Ovary (tissue), 7 donors: ENCODE measurements at regions not wholly inside any gene's neighbourhood (a gene's known extent, or its start where the extent isn't known, plus 50 kb on each side); places are given as distances from the start of the nearest gene placed in this dataset.

ENCODE experiments used
- DNase-seq, 5 donors: peaks; one replicate each; pipeline ENCODE4 v3.0.0-alpha.2; 2019 to 2020
- H3K27ac ChIP-seq, 2 donors: fragments of 200-600 bp; one replicate each; pipeline versions ENCODE4 v1.5.1 to v1.8.0; 2019 to 2022
- H3K27me3 ChIP-seq: fragments of 200-600 bp; one replicate; pipeline ENCODE4 v1.8.0; 2022
- H3K36me3 ChIP-seq: fragments of 200-600 bp; sonication (generic); one replicate; pipeline ENCODE4 v1.5.1; 2019
- H3K4me1 ChIP-seq: one replicate; pipeline ENCODE4 v1.8.1; 2013; ENCODE audit warnings: mild to moderate bottlenecking, moderate library complexity; ENCODE audit not compliant: insufficient read depth
- H3K4me3 ChIP-seq: fragments of 200-600 bp; sonication (generic); one replicate; pipeline ENCODE4 v1.5.1; 2017
- H3K9me3 ChIP-seq, 2 donors: fragments of 200-600 bp in 1 of 2; sonication (generic) in 1 of 2; one replicate each; pipeline versions ENCODE4 v1.5.1 to v1.8.1; 2013 to 2019; ENCODE audit warnings: mild to moderate bottlenecking in 1 of 2, moderate library complexity in 1 of 2
- CTCF ChIP-seq, 3 donors: fragments of 450-650 bp in 2 of 3; fragments of 200-600 bp in 1 of 3; IDR thresholded peaks; one replicate each; pipeline versions ENCODE4 v1.5.1 to v1.8.0; 2016 to 2022; ENCODE audit warnings: antibody characterized with exemption in 3 of 3, mild to moderate bottlenecking in 1 of 3
- EP300 ChIP-seq: sonication (generic); formaldehyde crosslinking; IDR thresholded peaks from one replicate; pipeline ENCODE4 v1.6.1; 2017; ENCODE audit warnings: antibody characterized with exemption
- POLR2A ChIP-seq: fragments of 450-650 bp; IDR thresholded peaks from one replicate; pipeline ENCODE4 v1.6.1; 2017; ENCODE audit warnings: antibody characterized with exemption, mild to moderate bottlenecking, moderate library complexity
- WGBS, 3 donors: extraction: QIAGEN DNeasy Blood & Tissue Kit in 1 of 3; methylation state at CpG; one replicate each; pipeline versions ENCODE4 v1.1.5 to v1.1.7; 2013 to 2017; 5-methylcytosine and 5-hydroxymethylcytosine counted together
- intact Hi-C, 4 donors: fragments of 100-400 bp; cut with DNase I; formaldehyde crosslinking; loops; one replicate each; pipeline versions ENCODE4 v1.11.0 to v1.15.1; 2022 to 2023
- donor health status: DM: no; HTN: no; CAD: no; lungs with moderate emphysema.
- donor health status: DM: no; HTN: no; CAD: no.
- donor health status: Bipolar disorder and iron deficiency.
- donor health status: DM: no; HTN: no; CAD: no.
- donor health status: DM: yes; HTN: yes; CAD: no.

DNA sequence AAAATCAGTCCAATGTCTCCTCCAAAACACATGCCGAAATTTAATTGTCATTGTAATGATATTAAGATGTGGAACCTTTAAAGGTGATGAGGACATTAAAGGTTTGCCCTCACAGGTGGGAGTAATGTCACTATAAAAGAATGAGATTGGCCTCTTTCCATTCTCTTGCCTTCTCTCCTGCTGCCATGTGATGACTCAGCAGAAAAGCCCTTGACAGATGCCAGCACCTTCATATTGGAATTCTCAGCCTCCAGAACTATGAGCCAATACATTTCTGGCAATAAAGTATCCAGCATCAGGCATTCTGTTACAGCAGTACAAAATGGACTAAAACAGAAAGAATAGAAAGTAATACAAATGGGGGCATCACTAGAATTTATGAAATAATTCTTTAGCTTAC, 609.7 kb downstream of the SLC16A7 start:
- H3K27me3 ChIP-seq, result no peaks in the 10 kb centered on the region
- no peak overlapping the region for H3K4me3 ChIP-seq
- no peaks in the 10 kb centered on the region for H3K9me3 ChIP-seq
- no peak for TF ChIP-seq EP300
- TF ChIP-seq CTCF (IDR thresholded peaks at IDR 0.05), result no peak
- TF ChIP-seq POLR2A, result no peak
- DNase-seq, result no peak
- H3K27ac ChIP-seq, result no peak overlapping the region
- no peaks in the 10 kb centered on the region for H3K36me3 ChIP-seq
- H3K4me1 ChIP-seq, result no peaks in the 10 kb centered on the region
- intact Hi-C loops, result no loop called here
- 65 to 72% (median 68%) methylated on average over 1 of the region's 1 CpG for WGBS, 3 donors

DNA sequence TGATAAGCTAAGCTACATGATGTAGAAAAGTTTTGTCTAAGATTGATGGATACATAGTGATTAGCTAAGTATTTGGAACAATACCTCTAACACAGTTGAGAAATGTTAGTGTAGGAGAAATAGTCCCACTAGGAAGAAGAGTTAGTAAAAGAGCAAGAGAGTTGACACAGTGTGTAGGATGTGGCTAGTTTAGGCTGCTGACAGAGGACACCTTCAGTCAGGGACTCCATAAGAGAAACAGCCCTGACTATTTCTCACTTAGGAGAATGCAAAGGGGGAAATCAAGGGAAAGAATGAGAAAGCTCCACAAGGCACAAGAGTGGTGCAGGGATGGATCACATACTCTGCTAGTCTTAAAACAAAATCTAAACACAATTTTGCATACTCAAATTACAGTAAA, 613.7 kb downstream of the SLC16A7 start:
- no peak for DNase-seq
- TF ChIP-seq CTCF (IDR thresholded peaks at IDR 0.05) (no peak), POLR2A (no peak), EP300 (no peak)
- Histone ChIP-seq H3K9me3 (no peaks in the 10 kb centered on the region), H3K4me3 (no peak overlapping the region), H3K36me3 (no peaks in the 10 kb centered on the region), H3K27ac (no peak overlapping the region), H3K4me1 (no peaks in the 10 kb centered on the region), H3K27me3 (no peaks in the 10 kb centered on the region)
- intact Hi-C loops, result no loop called here

DNA sequence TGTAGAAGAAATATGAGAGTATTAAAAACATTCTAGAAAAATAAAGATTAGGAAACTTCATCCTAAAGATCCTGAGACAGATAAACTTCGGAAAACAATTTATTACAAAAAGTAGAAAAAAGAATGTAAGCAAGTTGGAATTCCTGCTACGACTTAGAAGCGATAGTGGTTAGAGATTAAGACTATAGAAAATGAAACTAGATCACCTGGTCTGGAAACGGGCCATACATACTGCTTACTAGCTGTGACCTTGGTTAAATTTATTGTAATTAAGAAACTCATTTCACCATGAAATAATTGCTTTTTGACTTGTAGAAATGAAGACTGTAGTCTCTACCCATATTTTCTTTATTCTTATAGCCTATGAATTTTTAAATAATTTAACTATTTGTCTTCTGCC, 614.1 kb downstream of the SLC16A7 start:
- TF ChIP-seq CTCF (IDR thresholded peaks at IDR 0.05) (no peak), POLR2A (no peak), EP300 (no peak)
- Histone ChIP-seq H3K36me3 (no peaks in the 10 kb centered on the region), H3K9me3 (no peaks in the 10 kb centered on the region), H3K4me3 (no peak overlapping the region), H3K27ac (no peak overlapping the region), H3K4me1 (no peaks in the 10 kb centered on the region), H3K27me3 (no peaks in the 10 kb centered on the region)
- no peak for DNase-seq
- intact Hi-C loops, result no loop called here
- 20 to 45% (median 36%) methylated on average over 4 of the region's 4 CpGs for WGBS, 3 donors

DNA sequence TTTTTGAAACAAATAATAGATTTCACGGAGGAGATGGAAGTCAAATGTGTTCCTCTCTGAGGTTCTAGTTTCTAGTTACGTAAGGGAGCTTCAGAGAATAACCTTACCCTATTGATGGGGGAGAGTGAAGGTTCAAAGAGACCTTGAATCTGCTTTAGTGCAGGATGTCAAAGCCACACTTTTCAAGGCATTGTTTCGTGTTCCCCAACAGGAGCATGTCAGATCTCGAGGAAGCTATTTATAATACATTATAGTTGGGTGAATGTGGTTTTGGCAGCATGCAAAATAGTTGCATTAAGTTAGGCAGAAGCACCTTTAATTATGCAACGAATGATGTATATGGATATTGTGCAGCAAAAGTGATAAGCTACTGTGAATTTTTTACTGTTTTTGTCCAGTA, 614.9 kb downstream of the SLC16A7 start:
- TF ChIP-seq EP300 (no peak), CTCF (IDR thresholded peaks at IDR 0.05) (no peak)
- WGBS, 3 donors, result 70 to 79% (median 78%) methylated on average over 5 of the region's 5 CpGs

DNA sequence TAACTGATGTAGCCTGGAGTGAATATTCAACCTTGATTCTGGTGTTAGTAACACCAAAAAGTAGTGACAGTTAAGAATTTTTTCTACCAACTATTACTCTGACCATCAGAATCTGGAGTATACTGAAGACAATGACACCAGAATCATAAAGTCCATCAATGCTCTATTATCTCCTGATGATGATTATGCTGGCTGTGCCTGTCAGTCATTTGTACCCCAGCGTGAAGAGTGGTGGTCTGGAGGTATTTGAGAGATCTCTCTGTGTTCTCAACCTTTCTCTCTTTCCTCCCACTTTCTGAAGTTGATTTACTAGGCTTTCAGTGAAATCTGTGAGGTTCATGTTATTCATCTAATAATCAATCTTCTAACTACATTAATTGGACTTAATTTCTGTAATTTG, 615.4 kb downstream of the SLC16A7 start:
- no peaks in the 10 kb centered on the region for H3K27me3 ChIP-seq
- TF ChIP-seq CTCF (IDR thresholded peaks at IDR 0.05) (no peak), EP300 (no peak), POLR2A (no peak)
- no peaks in the 10 kb centered on the region for H3K9me3 ChIP-seq
- WGBS, 3 donors, result 72 to 89% (median 79%) methylated on average over 1 of the region's 1 CpG
- no peaks in the 10 kb centered on the region for H3K36me3 ChIP-seq
- H3K4me3 ChIP-seq, result no peak overlapping the region
- H3K27ac ChIP-seq, result no peak overlapping the region
- DNase-seq, result no peak
- H3K4me1 ChIP-seq, result no peaks in the 10 kb centered on the region
- intact Hi-C loops, result no loop called here

More for the DNA sequence above, 614.9 kb downstream of the SLC16A7 start:
- Histone ChIP-seq H3K4me3 (no peak overlapping the region), H3K27ac (no peak overlapping the region), H3K9me3 (no peaks in the 10 kb centered on the region), H3K36me3 (no peaks in the 10 kb centered on the region), H3K4me1 (no peaks in the 10 kb centered on the region), H3K27me3 (no peaks in the 10 kb centered on the region)
- no peak for DNase-seq
- intact Hi-C loops, result no loop called here
